ENCODE measurements at regions not wholly inside any gene's neighbourhood (a gene's known extent, or its start where the extent isn't known, plus 50 kb on each side); places are given as distances from the start of the nearest gene placed in this dataset.

DNA sequence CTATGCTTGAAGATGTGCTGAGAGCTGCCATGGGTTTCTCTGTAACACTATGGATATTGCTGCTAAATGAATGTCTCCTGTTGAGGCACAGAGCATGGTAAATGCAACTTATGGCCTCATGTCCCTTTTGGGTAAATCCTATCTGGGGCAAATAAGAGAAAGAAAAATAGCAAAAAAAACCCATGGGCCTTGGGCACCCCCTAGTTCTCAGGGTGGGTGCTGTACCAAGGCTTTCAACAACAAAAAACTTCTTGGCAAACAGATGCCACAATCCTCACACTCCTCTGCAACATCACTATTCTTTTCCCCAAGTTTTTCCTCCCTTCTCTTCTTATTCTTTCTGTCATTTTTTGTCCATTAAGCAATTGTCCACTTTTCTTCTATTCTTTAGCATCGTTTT lies 340.1 kb upstream of the ROBO2 start:
- Mint-ChIP-seq H3K36me3 (ENCODE audit: unreplicated experiment) (no peaks in the 10 kb centered on the region), H3K27ac (ENCODE audit: unreplicated experiment) (no peak overlapping the region), H3K9me3 (ENCODE audit: unreplicated experiment) (no peaks in the 10 kb centered on the region), H3K4me1 (ENCODE audit: unreplicated experiment) (peaks cover 9% of the 10 kb centered on the region), H3K27me3 (ENCODE audit: unreplicated experiment) (no peaks in the 10 kb centered on the region), H3K4me3 (ENCODE audit: unreplicated experiment) (no peak overlapping the region)
- DNase-seq (ENCODE audit: extremely low spot score, unreplicated experiment): no peak
- TF ChIP-seq, protein P1, sequence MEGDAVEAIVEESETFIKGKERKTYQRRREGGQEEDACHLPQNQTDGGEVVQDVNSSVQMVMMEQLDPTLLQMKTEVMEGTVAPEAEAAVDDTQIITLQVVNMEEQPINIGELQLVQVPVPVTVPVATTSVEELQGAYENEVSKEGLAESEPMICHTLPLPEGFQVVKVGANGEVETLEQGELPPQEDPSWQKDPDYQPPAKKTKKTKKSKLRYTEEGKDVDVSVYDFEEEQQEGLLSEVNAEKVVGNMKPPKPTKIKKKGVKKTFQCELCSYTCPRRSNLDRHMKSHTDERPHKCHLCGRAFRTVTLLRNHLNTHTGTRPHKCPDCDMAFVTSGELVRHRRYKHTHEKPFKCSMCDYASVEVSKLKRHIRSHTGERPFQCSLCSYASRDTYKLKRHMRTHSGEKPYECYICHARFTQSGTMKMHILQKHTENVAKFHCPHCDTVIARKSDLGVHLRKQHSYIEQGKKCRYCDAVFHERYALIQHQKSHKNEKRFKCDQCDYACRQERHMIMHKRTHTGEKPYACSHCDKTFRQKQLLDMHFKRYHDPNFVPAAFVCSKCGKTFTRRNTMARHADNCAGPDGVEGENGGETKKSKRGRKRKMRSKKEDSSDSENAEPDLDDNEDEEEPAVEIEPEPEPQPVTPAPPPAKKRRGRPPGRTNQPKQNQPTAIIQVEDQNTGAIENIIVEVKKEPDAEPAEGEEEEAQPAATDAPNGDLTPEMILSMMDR (IDR thresholded peaks at IDR 0.05): no peak

DNA sequence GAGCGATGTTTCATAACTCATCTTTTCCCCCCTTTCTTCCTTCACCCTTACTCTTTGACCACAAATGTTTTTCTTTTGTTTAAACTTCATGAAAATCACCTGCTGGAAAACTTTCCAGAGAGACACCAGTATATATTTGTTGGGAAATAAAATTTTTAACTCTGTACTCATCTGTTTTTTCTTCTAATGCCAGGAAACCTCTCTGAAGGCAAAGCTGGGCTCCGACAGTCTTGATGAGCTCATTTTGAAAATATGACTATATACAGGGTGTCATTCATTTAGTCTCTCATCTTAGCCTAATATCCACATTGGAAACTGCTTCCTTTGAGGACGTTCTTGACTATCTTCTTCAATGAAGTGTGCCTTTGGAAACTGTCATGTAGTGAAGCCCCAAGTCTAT lies 339.6 kb upstream of the ROBO2 start:
- H3K4me1 Mint-ChIP-seq (ENCODE audit: unreplicated experiment): peaks cover 9% of the 10 kb centered on the region
- no peak overlapping the region for H3K27ac Mint-ChIP-seq (ENCODE audit: unreplicated experiment)
- H3K27me3 Mint-ChIP-seq (ENCODE audit: unreplicated experiment): peaks cover 2% of the 10 kb centered on the region
- no peaks in the 10 kb centered on the region for H3K36me3 Mint-ChIP-seq (ENCODE audit: unreplicated experiment)
- no peak overlapping the region for H3K4me3 Mint-ChIP-seq (ENCODE audit: unreplicated experiment)
- TF ChIP-seq, protein P1 (IDR thresholded peaks at IDR 0.05): no peak
- DNase-seq (ENCODE audit: extremely low spot score, unreplicated experiment): no peak
- no peaks in the 10 kb centered on the region for H3K9me3 Mint-ChIP-seq (ENCODE audit: unreplicated experiment)

DNA sequence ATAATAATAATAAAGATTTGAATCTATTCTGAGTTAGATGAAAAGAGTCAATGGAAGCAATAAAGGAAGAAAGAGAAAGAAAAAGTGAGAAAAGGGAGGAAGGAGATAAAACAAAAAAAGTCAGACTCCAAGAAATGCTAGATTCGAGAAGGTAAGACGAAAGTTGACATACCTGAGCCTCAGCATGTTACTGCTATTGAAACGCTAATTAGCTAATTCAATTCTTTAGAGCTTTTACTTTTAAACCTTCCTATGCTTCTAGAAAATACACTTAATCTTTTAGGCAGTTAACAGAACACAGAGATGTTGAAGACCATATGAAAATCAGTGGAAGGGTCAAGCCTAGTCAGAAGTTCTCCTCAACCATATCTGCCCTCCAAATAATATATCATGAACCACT lies 337.2 kb upstream of the ROBO2 start:
- Mint-ChIP-seq H3K4me3 (ENCODE audit: unreplicated experiment) (no peak overlapping the region), H3K27ac (ENCODE audit: unreplicated experiment) (no peak overlapping the region), H3K9me3 (ENCODE audit: unreplicated experiment) (no peaks in the 10 kb centered on the region), H3K27me3 (ENCODE audit: unreplicated experiment) (peaks cover 5% of the 10 kb centered on the region), H3K36me3 (ENCODE audit: unreplicated experiment) (no peaks in the 10 kb centered on the region), H3K4me1 (ENCODE audit: unreplicated experiment) (peaks cover 9% of the 10 kb centered on the region)
- DNase-seq (ENCODE audit: extremely low spot score, unreplicated experiment): no peak
- TF ChIP-seq, protein P1 (IDR thresholded peaks at IDR 0.05): no peak

DNA sequence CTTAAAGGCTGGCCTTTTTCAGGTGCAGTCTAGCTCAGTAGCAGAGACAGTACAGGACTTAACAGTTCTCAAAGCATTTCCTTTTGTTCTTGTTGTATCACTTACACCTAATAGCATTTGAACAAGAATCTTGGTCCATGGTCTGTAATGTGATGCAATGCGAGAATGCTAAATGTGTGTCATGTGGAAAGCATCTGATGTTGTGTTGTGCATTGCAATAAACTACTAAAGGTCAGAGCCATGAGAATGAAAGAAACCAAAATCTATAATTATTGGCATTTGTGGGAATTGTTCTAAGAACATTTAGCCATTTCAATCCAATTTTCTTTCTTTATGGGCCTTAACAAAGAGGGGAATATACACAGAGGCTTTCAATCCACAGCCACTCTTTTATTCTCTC lies 324.5 kb upstream of the ROBO2 start:
- Mint-ChIP-seq H3K9me3 (ENCODE audit: unreplicated experiment) (no peaks in the 10 kb centered on the region), H3K36me3 (ENCODE audit: unreplicated experiment) (no peaks in the 10 kb centered on the region), H3K4me3 (ENCODE audit: unreplicated experiment) (no peak overlapping the region), H3K4me1 (ENCODE audit: unreplicated experiment) (peaks cover 2% of the 10 kb centered on the region), H3K27ac (ENCODE audit: unreplicated experiment) (no peak overlapping the region), H3K27me3 (ENCODE audit: unreplicated experiment) (peaks cover 2% of the 10 kb centered on the region)
- TF ChIP-seq, protein P1 (IDR thresholded peaks at IDR 0.05): no peak
- no peak for DNase-seq (ENCODE audit: extremely low spot score, unreplicated experiment)

DNA sequence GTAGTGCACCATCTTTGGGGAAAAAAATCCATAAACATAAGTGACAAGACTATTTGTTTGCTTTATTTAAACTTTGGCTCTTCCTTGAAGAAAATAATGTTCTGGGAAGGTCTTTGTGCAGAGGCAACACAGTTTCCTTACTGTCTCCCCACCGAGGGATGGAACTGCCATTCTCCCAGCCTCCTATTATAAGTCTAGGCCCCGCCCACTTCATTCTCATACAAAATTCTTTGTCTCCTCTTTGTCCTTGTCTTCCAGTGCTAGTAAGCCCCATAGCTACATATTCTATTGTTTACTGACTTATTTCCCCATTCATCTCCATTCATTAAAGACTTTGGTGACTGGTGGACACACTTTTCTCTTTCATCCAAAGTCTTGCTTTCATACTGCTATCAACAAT lies 316.5 kb upstream of the ROBO2 start:
- no peaks in the 10 kb centered on the region for H3K9me3 Mint-ChIP-seq (ENCODE audit: unreplicated experiment)
- peaks cover 19% of the 10 kb centered on the region for H3K4me1 Mint-ChIP-seq (ENCODE audit: unreplicated experiment)
- TF ChIP-seq, protein P1 (IDR thresholded peaks at IDR 0.05): no peak

More for the DNA sequence above, 316.5 kb upstream of the ROBO2 start:
- H3K36me3 Mint-ChIP-seq (ENCODE audit: unreplicated experiment): no peaks in the 10 kb centered on the region
- H3K27me3 Mint-ChIP-seq (ENCODE audit: unreplicated experiment): no peaks in the 10 kb centered on the region
- H3K4me3 Mint-ChIP-seq (ENCODE audit: unreplicated experiment): no peak overlapping the region
- no peak overlapping the region for H3K27ac Mint-ChIP-seq (ENCODE audit: unreplicated experiment)
- no peak for DNase-seq (ENCODE audit: extremely low spot score, unreplicated experiment)

Measured in osteocyte (in vitro differentiated cells).